ENCODE measurements at regions not wholly inside any gene's neighbourhood (a gene's known extent, or its start where the extent isn't known, plus 50 kb on each side); places are given as distances from the start of the nearest gene placed in this dataset.

GRCh38 chr2:47657886-47658489, 87.2 kb upstream of the KCNK12 start:
- no peak for DNase-seq (ENCODE audit: low read depth, low spot score)
- in situ Hi-C loops (cut with HindIII; ENCODE audit: low pct_unique_long_range_greater_than_20kb, low sequenced_read_pairs) = no loop called here

GRCh38 chr2:47656715-47657600, 86.2 kb upstream of the KCNK12 start:
- DNase-seq (ENCODE audit: low read depth, low spot score) = no peak
- in situ Hi-C loops (cut with HindIII; ENCODE audit: low pct_unique_long_range_greater_than_20kb, low sequenced_read_pairs) = no loop called here

GRCh38 chr2:47655563-47655880, 84.7 kb upstream of the KCNK12 start:
- DNase-seq (ENCODE audit: low read depth, low spot score) = no peak
- in situ Hi-C loops (cut with HindIII; ENCODE audit: low pct_unique_long_range_greater_than_20kb, low sequenced_read_pairs) = no loop called here

GRCh38 chr2:47654790-47655562, 84.2 kb upstream of the KCNK12 start:
- DNase-seq (ENCODE audit: low read depth, low spot score) = no peak
- in situ Hi-C loops (cut with HindIII; ENCODE audit: low pct_unique_long_range_greater_than_20kb, low sequenced_read_pairs) = no loop called here

- in situ Hi-C loops (cut with HindIII; ENCODE audit: low pct_unique_long_range_greater_than_20kb, low sequenced_read_pairs) = no loop called here
- DNase-seq (ENCODE audit: low read depth, low spot score) = peak; percentile 77
Observed at GRCh38 chr2:47653902-47654789, 83.4 kb upstream of the KCNK12 start.

- no peak for DNase-seq (ENCODE audit: low read depth, low spot score)
- in situ Hi-C loops (cut with HindIII; ENCODE audit: low pct_unique_long_range_greater_than_20kb, low sequenced_read_pairs) = no loop called here
Observed at GRCh38 chr2:47653036-47653435, 82.3 kb upstream of the KCNK12 start.

- in situ Hi-C loops (cut with HindIII; ENCODE audit: low pct_unique_long_range_greater_than_20kb, low sequenced_read_pairs) = no loop called here
- DNase-seq (ENCODE audit: low read depth, low spot score) = no peak
Observed at GRCh38 chr2:47652061-47652690, 81.4 kb upstream of the KCNK12 start.

- DNase-seq (ENCODE audit: low read depth, low spot score) = no peak
- in situ Hi-C loops (cut with HindIII; ENCODE audit: low pct_unique_long_range_greater_than_20kb, low sequenced_read_pairs) = no loop called here
Observed at GRCh38 chr2:47651296-47651695, 80.5 kb upstream of the KCNK12 start.

GRCh38 chr2:47650001-47650535, 79.3 kb upstream of the KCNK12 start:
- in situ Hi-C loops (cut with HindIII; ENCODE audit: low pct_unique_long_range_greater_than_20kb, low sequenced_read_pairs) = no loop called here
- DNase-seq (ENCODE audit: low read depth, low spot score) = no peak

GRCh38 chr2:47645246-47645645, 74.5 kb upstream of the KCNK12 start:
- DNase-seq (ENCODE audit: low read depth, low spot score) = no peak

GRCh38 chr2:47644351-47644750, 73.6 kb upstream of the KCNK12 start:
- no peak for DNase-seq (ENCODE audit: low read depth, low spot score)
- in situ Hi-C loops (cut with HindIII; ENCODE audit: low pct_unique_long_range_greater_than_20kb, low sequenced_read_pairs) = no loop called here

More at GRCh38 chr2:47645246-47645645, 74.5 kb upstream of the KCNK12 start:
- in situ Hi-C loops (cut with HindIII; ENCODE audit: low pct_unique_long_range_greater_than_20kb, low sequenced_read_pairs) = no loop called here

- no peak for DNase-seq (ENCODE audit: low read depth, low spot score)
- in situ Hi-C loops (cut with HindIII; ENCODE audit: low pct_unique_long_range_greater_than_20kb, low sequenced_read_pairs) = no loop called here
Observed at GRCh38 chr2:47641366-47641765, 70.6 kb upstream of the KCNK12 start.

- in situ Hi-C loops (cut with HindIII; ENCODE audit: low pct_unique_long_range_greater_than_20kb, low sequenced_read_pairs) = no loop called here
Observed at GRCh38 chr2:47640356-47640755, 69.6 kb upstream of the KCNK12 start.

GRCh38 chr2:47639467-47639866, 68.7 kb upstream of the KCNK12 start:
- DNase-seq (ENCODE audit: low read depth, low spot score) = no peak
- in situ Hi-C loops (cut with HindIII; ENCODE audit: low pct_unique_long_range_greater_than_20kb, low sequenced_read_pairs) = no loop called here

More at GRCh38 chr2:47640356-47640755, 69.6 kb upstream of the KCNK12 start:
- no peak for DNase-seq (ENCODE audit: low read depth, low spot score)

GRCh38 chr2:47638430-47638829, 67.6 kb upstream of the KCNK12 start:
- no peak for DNase-seq (ENCODE audit: low read depth, low spot score)
- in situ Hi-C loops (cut with HindIII; ENCODE audit: low pct_unique_long_range_greater_than_20kb, low sequenced_read_pairs) = no loop called here

- in situ Hi-C loops (cut with HindIII; ENCODE audit: low pct_unique_long_range_greater_than_20kb, low sequenced_read_pairs) = no loop called here
- no peak for DNase-seq (ENCODE audit: low read depth, low spot score)
Observed at GRCh38 chr2:47636596-47637264, 65.9 kb upstream of the KCNK12 start.

Measured in SK-MEL-5 (cell line).